NCI-H2227 treated with DMSO at 0.1 percent for 48 hours (cell line): ENCODE measurements at regions not wholly inside any gene's neighbourhood (a gene's known extent, or its start where the extent isn't known, plus 50 kb on each side); places are given as distances from the start of the nearest gene placed in this dataset.
"Not testable (repeated sequence)": the region's sequence is repeated elsewhere in the genome, so short reads cannot be mapped to it uniquely, and the experiment has no call there.

Source experiments
- DNase-seq: peaks from one replicate; lab custom pipeline; 2025; lab: John Stamatoyannopoulos, UW

DNA sequence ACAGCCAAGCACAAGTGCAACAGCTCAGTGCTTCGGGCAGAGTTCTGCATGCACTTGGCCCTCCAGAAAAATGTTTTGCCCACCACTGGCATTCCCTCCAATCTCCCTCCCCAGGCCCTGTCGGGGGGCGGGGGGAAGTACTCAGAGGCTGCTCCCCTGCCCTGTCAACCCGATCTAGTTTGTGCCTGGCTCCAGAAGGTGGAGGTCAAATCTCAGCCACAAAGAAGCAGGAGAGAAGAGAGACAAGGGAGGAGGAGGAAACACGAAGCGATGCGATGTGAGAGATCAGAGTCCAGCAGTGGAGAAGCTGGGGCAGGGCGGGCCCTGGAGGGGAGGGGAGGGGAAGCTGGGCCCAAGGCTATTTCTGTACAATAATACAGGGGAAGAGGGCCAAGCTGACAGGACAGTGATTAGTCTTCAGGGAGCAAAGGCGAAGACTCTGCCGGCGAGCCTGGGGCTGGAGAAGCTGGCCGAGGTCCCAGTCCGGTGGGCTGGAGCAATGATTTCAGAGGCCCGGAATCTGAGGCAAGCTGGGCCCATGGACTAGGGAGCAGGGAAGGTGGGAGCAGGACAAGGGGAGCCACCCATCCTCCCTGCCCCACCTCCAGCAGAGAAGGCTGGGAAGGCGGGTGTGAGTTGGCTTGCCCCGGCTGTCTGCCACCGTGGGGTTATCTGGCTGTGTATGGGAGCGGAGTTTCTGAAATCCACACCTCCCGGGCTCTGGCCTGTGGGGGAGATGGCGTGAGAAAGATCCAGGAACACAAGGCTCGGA lies 167.1 kb downstream of the EFNB1 start:
- no peak for DNase-seq

DNA sequence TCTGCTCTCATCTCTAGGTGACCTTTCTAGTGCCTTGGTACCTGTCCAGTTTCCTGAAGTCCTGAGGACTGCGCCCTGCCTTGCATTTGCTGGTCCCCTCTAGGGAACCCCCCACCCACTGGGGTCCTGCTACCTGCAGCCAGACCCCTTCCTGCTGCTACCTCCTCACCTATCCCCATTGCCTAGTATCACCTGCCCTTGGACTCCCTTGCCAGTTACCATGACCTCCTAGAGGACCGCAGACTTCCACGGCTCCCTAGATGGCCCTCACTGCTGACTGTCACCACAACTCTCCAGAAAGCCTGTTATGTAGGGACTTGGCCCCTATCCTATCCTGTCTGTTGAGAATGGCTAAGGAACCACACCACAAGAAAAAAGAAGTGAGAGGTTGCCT lies 166.6 kb downstream of the EFNB1 start:
- no peak for DNase-seq

DNA sequence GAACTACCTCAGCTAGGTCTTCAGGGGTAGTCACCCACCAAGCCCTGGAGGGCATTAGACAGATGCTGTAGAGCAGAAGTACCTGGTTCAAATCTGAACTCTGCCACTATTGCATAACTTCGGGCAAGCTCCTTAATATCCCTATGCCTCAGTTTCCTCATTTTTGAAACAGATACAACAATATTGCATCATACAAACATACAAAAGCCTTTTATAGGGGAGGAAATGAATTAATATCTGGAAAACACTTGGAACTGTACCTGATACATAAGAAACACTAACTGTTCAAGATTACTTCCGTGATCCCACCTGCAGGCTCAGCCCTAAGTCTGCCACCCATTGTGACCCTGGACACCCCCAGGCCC lies 166.1 kb downstream of the EFNB1 start:
- no peak for DNase-seq

DNA sequence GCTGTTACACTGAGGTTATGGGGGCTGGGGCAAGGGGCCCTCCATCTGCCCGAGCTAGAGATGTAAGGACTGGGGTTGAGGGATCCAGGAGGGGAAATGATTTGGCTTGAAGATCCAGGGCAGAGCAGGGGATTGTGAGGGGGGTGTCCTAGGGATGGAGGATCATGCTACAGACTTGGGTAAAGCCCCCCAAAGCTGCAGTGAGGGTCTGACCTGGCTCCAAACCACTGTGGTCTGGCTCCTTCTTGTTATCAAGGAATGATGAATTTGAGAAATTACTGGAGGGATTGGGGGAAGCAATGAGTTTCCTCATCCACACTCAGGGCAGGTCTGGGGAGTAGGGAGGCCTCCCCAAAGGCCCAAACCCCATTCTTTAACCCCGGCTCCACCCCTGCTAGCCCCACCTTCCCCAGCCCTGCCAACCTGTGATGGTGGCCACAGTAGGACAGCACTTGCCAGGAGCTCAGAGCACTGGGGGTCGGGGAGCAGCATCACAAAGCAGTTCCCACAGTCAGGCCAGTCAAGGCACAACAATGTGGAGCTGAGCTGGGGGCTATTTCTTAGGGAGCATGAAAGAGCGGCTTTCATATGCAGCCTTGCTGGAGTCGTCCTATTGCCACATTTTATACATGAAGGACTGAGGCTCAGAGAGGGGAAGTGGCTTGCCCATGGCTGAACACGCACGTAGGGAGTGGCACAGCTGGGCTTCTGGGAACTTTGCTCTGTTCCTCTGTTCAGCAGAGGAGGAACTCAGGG lies 165.5 kb downstream of the EFNB1 start:
- DNase-seq: no peak

DNA sequence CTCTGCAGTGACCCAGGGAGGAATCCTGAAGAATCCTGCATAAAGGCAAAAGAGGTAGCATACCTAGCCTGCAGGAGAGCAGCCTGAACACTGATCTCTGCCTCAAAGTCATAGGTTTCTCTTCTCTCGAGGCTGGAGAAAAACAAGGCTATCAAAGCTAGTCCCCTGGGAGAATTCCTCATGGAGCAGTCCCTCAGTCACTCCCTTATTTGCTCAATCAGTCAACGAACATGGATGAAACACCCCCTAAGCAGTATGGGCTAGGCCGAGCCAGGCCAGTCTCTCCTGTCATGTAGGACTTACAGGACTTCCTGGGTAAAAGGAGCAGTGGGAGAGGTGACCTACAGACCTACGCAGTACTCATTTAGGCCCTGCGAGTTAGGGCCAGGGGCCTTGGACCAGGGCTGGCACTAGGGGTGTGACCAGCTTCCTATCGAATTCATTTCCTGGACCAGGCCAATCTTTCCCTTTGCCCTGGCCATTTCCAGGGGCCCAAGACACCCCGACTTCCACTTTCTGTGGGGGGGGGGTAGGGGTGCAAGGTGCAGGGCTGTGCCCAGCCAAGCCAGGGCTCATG lies 164.1 kb downstream of the EFNB1 start:
- DNase-seq: no peak

DNA sequence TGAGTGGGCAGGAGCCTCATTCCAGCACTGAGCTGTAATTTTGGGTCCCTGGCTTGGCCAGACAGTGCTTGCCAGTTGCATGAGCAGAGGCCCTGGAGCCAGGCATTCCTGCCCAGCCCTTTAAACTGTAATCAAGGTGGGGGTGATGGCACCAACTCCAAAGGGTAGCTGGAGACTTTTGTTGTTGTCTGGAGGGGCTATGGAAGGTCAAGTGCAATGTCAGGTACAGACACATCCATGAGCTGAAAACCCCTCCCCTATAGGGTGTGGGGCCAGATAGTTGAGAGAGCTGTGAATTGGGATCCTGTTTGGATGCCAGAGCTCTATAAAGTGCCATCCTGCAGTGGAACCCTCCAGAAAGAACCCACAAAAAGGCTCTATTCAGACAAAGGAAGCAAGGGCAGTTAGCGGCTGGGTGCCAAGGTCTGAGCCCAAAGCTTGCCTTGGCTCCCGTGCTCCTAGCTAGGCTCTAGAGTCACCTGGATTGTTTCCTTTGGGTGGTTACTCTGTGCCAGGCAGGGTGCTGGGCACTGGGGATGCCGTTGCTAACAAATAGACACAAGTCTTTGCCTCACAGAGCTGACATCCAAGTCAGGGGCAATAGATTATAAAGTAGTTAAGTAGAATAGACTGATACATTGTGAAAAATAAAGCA lies 163.0 kb downstream of the EFNB1 start:
- DNase-seq: no peak

DNA sequence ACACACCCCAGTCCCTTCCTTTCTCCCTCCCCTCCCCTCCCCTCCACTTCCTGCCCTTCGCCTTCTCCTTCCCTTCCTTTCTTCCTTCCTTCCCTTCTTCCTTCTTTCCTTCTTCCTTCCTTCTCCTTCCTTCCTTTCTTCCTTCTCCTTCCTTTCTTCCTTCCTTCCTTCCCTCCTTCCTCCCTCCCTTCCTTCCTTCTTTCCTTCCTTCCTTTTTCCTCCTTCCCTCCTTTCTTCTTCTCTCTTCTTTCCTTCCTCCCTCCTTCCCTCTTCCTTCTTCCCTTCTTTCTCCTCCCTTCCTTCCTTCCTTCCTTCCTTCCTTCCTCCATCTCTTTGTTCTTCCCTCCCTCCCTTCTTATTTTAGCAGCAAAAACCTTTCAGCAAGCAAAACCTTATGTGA lies 162.1 kb downstream of the EFNB1 start:
- DNase-seq: no peak

DNA sequence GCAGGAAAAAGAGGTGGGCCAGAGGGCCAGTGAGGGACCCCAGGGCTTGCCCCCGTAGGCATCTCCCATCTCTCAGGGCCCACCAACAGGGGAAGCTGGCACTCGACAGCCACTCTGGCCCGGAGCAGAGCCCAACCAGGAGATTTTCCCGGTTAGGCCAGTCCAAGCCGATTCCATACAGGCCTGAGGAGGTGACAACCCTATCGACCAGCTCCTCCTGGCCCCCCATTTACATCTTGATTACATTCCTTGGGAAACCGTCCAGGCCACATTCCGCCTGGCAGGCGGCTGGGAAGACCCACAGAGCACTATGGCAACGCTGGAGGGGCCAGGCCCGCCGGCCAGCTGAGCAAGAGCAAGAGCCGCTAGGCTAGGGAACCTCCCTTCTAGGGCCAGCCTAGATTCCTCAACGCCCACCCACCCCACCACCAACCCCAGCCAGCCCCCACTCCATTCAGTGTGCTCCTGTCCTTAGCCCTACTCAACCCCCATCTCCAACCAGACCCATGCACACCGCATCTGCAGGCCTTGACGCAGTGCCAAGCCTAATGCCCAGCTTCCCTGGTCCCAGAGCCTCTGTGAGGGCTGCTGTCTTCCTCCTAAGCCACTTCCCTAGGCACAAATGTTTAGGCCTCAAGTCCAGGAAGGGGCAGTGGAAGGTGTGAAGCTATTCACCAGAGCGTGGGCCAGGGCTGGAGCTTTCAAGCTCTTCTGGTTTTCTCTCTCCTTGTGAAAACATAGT lies 161.2 kb downstream of the EFNB1 start:
- DNase-seq: peak; percentile 79

DNA sequence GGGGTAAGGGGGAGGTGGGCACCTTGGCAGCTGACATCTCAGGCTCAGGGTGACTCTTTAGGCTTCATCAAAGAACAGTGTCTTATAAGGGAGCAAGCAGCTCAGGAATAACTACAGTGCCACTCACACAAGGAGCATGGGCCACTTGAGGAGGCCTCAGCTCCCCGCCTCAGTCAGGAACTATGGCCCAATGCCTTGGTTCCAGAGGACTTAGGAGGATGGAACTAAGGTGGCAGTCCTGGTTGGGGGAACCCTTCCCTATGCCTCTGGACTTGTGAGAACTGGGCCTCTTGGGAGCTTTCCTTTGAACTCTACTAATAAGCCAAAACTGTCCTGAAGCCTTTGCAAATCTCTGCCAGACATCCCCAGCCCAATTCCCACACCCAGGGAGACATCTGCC lies 160.6 kb downstream of the EFNB1 start:
- DNase-seq: peak; percentile 44

DNA sequence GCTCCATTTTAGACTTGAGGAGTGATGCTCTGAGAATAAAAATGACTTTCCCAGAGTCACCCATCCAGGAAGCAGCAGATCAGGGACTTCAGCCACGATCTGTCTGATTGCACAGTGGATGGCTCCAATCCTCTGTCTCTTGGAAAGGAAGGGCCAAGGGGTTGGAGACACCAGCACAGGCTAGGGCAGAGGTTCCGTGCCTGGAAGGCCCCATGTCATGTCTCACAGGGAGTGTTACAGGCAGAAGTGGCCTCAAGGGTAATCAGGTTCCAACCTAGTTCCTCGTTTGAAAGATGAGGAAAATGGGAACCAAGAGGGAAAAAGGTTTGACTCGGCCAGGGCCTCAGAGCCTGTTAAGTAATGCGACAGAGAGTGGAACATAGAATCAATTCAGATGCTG lies 160.0 kb downstream of the EFNB1 start:
- DNase-seq: no peak

DNA sequence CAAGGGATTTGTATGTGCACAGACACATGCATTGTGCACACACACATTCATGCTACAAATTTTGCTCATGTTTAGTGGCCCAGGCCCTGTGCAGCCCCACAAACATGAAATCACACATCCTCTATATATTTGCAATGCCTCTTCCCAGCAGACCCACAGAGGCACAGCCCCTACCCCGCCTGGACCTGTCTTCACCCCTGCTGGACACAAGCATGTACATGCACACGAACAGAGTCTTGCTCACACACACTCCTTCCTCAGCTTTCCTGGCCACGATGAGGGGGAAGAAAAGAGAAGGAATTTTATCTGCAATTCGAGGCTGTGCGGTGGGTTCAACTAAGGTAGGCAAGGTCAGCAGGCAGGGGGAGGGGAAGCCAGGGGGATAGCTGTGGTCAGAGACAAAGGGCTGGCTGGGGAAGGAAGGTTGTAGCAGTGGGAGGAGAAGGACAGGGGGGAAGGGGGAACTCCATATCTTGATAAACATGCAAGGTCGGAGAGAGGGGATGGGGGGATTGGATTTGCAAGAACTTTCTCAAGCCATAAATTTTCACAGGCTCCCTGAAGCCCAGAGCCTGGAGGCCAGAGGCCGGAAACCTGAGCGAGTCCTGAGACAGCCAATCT lies 156.4 kb downstream of the EFNB1 start:
- no peak for DNase-seq

DNA sequence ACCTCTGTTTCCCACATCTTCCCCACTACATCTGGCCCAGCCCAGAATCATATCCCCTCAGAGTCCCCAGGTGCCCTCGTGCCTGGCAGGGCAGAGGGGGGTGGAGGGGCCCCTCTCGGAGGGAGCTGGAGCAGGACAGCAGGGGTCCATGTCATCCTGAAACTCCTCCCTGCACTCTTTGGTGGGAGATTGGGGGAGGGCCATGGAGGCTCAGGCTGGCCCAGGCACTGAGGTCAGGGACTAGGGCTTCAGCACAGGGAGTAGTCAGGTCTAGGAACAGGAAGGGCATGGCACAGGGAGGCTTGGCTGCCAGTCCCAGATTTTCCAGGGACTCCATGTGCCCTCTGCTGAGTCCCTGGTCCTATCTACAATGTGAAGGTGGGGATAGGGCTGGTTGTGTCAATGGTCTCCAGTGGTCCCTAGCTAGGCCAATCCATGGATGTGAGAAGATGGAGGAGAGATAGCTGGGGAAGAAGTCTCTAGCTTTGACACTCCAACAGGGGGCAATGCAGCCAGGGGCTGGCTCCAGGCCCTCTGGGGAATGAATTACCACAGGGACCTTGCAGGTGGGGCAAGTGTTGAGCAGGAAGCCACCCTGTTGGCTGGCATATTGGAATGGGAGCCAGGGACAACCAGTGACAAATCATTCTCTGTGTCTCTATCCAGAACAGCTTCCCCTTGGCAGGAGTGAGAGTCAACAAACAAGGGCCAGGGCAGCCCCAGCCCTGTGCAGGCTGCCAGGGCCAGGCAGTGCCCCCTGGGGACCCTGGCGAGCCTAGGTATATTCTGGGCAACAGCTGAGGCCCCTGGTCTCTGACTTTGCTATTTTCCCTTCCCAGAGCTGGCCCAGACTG lies 154.4 kb downstream of the EFNB1 start:
- DNase-seq: no peak

DNA sequence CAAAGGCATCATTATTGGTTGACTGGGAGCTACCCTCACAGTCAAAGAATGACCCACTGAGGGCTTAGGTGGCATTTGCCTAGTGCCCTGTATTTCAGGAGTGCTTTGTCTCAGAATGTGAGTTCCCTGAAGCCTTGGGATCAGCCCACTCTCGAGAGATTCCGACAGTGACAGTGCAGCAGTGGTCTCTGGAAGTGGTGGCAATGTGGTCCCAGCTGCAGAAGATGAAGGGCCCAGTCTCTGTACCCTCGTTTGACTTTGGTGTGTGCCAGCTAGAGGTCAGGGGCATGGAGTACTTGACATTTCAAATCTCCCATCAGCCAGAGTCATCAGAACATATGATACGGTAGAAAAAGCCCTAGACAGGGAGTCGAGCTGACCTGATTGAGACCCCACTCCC lies 153.7 kb downstream of the EFNB1 start:
- no peak for DNase-seq

DNA sequence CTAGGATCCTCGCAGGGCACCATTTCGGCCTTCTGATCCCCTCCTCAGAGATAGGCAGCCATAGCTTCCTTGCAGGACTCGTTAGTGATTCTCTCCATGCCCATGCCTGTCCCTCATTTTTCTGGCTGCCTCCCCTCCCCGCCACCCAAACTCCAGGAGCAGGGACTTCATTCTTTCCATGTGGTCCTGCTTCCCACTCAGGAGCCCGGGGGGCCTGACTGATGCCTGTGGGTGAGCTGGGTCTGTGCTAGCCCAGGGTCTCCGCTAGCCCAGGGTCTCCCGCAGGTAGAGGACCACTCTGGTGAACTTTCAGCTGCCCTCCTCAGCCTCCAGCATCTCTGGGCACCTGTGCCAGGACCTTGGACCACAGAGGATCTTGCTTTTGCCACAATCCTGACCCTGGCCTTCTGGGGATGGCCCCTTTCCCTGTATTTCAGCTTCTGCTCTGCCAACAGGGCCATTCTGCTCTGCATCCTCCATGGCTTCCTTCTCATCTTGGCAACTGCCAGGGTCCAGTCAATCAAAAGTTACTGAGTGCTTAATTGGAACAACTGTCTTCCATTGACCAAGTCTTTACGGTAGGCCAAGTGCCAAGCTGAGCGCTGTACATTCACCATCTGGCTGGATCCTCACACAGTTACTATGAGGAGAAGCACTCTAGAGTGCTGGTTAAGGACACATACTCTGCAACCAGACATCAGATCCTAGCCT lies 152.2 kb downstream of the EFNB1 start:
- no peak for DNase-seq

DNA sequence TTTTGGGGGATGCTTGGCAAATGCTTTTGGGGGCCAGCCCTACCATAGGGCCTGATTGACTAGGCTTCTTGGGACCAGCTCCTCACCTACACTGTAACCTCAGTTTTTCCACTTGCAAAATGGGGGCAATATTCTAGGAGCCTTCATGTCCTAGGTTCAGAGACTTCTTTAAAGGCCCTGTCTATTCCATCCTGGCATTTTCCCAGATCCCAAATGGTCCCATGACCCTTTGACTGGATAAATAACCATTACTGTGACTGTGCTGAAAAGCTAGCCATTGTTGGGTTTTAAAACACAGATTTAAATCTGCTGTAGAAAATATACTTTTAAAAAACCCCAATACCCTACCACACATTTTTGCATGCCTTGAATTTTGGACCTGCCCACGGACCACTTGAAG lies 149.8 kb downstream of the EFNB1 start:
- no peak for DNase-seq

DNA sequence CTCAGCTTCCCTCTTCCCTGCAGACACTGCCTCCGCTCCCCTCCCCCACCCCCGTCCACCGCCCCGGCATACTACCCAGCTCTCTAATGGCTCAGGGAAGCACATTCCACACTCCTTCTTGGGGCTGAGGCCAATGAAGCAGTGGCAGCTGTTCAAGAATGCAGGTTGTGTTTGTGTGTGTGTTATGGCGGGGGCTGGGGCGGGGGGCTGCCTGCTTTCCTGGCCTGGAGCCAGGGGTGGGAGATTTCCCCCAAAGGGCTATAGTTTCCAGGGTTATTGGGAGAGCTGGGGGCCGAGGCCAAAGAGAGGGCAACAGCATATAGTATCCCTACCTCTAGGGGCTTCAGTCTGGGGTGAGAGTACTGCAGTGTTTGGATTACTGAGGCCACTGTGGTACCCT lies 149.4 kb downstream of the EFNB1 start:
- DNase-seq: peak; percentile 40

DNA sequence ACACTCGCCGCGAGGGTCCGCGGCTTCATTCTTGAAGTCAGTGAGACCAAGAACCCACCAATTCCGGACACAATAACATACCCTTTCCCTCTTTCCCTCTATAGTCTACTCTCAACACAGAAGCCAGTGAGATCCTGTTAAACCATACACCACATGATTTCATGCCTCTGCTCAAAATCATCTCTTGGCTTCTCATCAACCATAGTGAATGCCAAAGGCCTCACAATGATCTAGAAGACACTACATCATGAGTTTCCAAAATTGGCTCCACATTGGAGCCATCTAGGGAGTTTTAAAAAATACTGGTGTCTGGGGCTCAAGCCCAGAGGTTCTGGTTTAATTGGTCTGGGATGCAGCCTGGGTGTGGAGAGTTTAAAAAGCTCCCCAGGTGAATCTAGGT lies 124.5 kb downstream of the EFNB1 start:
- no peak for DNase-seq

DNA sequence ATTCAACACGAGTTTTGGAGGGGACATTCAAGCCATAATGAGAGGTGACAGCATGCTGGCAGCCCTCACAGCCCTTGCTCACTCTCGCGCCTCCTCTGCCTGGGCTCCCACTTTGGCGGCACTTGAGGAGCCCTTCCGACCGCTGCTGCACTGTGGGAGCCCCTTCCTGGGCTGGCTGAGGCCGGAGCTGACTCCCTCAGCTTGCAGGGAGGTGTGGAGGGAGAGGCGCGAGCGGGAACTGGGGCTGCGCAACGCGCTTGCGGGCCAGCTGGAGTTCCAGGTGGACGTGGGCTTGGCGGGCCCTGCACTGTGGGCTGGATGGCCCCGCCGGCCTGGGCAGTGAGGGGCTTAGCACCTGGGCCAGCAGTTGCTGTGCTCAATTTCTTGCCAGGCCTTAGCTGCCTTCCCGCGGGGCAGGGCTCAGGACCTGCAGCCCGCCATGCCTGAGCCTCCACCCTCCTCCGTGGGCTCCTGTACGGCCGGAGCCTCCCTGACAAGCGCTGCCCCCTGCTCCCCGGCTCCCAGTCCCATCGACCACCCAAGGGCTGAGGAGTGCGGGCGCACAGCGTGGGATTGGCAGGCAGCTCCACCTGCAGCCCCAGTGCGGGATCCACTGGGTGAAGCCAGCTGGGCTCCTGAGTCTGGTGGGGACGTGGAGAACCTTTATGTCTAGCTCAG lies 123.3 kb downstream of the EFNB1 start:
- not testable (repeated sequence) for DNase-seq

DNA sequence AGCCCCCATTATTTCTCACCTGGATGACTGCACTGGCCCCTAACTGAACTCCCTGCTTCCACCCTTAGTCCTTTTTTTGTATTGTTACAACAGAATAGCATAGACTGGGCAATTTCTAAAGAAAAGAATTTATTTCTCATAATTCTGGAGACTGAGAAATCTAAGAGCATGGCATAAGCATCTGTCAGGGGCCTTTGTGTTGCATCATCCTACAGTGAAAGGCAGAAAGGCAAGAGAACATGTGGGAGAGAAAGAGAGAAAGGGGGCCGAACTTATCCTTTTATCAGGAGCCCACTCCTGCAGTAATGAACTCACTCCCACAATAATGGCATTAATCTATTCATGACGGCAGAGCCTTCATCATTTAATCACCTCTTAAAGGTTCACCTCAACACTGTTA lies 122.1 kb downstream of the EFNB1 start:
- DNase-seq: no peak
